ENCODE measurements at regions not wholly inside any gene's neighbourhood (a gene's known extent, or its start where the extent isn't known, plus 50 kb on each side); places are given as distances from the start of the nearest gene placed in this dataset.
A peak's percentile ranks its signal among the peaks of the same experiment; 100 is the strongest.
"Not testable (repeated sequence)": the region's sequence is repeated elsewhere in the genome, so short reads cannot be mapped to it uniquely, and the experiment has no call there.

- DNase-seq (ENCODE audit: low spot score): no peak
Measured at GRCh38 chr3:59189939-59190338, 140.1 kb upstream of the CFAP20DC start.

GRCh38 chr3:59189526-59189925 is 139.7 kb upstream of the CFAP20DC start:
- peak; percentile 22 for DNase-seq (ENCODE audit: low spot score)

GRCh38 chr3:59186725-59187124 is 136.9 kb upstream of the CFAP20DC start:
- DNase-seq (ENCODE audit: low spot score): no peak

GRCh38 chr3:59185591-59186369 is 136.0 kb upstream of the CFAP20DC start:
- peak; percentile 1 for DNase-seq (ENCODE audit: low spot score)

GRCh38 chr3:59180006-59180405 is 130.2 kb upstream of the CFAP20DC start:
- peak; percentile 2 for DNase-seq (ENCODE audit: low spot score)

- no peak for DNase-seq (ENCODE audit: low spot score)
Measured at GRCh38 chr3:59178698-59179097, 128.9 kb upstream of the CFAP20DC start.

- no peak for DNase-seq (ENCODE audit: low spot score)
Measured at GRCh38 chr3:59171491-59171890, 121.7 kb upstream of the CFAP20DC start.

- not testable (repeated sequence) for DNase-seq (ENCODE audit: low spot score)
Measured at GRCh38 chr3:59170166-59170565, 120.3 kb upstream of the CFAP20DC start.

GRCh38 chr3:59167756-59168155 is 117.9 kb upstream of the CFAP20DC start:
- DNase-seq (ENCODE audit: low spot score): no peak

- DNase-seq (ENCODE audit: low spot score): peak; percentile 2
Measured at GRCh38 chr3:59163953-59164352, 114.1 kb upstream of the CFAP20DC start.

GRCh38 chr3:59161048-59161447 is 111.2 kb upstream of the CFAP20DC start:
- DNase-seq (ENCODE audit: low spot score): no peak

- DNase-seq (ENCODE audit: low spot score): no peak
Measured at GRCh38 chr3:59160133-59160746, 110.4 kb upstream of the CFAP20DC start.

GRCh38 chr3:59153648-59154047 is 103.8 kb upstream of the CFAP20DC start:
- no peak for DNase-seq (ENCODE audit: low spot score)

- no peak for DNase-seq (ENCODE audit: low spot score)
Measured at GRCh38 chr3:59152943-59153342, 103.1 kb upstream of the CFAP20DC start.

GRCh38 chr3:59150039-59150438 is 100.2 kb upstream of the CFAP20DC start:
- no peak for DNase-seq (ENCODE audit: low spot score)

- no peak for DNase-seq (ENCODE audit: low spot score)
Measured at GRCh38 chr3:59149166-59149565, 99.3 kb upstream of the CFAP20DC start.

- DNase-seq (ENCODE audit: low spot score): no peak
Measured at GRCh38 chr3:59143447-59143846, 93.6 kb upstream of the CFAP20DC start.

- no peak for DNase-seq (ENCODE audit: low spot score)
Measured at GRCh38 chr3:59142556-59142955, 92.7 kb upstream of the CFAP20DC start.

GRCh38 chr3:59138966-59139365 is 89.1 kb upstream of the CFAP20DC start:
- DNase-seq (ENCODE audit: low spot score): no peak

GRCh38 chr3:59137415-59137814 is 87.6 kb upstream of the CFAP20DC start:
- DNase-seq (ENCODE audit: low spot score): no peak

- no peak for DNase-seq (ENCODE audit: low spot score)
Measured at GRCh38 chr3:59136081-59136480, 86.3 kb upstream of the CFAP20DC start.

- no peak for DNase-seq (ENCODE audit: low spot score)
Measured at GRCh38 chr3:59135096-59135495, 85.3 kb upstream of the CFAP20DC start.

GRCh38 chr3:59133311-59133710 is 83.5 kb upstream of the CFAP20DC start:
- DNase-seq (ENCODE audit: low spot score): no peak

Data from kidney tubule cell (primary cell).